ENCODE measurements at regions not wholly inside any gene's neighbourhood (a gene's known extent, or its start where the extent isn't known, plus 50 kb on each side); places are given as distances from the start of the nearest gene placed in this dataset.

DNA sequence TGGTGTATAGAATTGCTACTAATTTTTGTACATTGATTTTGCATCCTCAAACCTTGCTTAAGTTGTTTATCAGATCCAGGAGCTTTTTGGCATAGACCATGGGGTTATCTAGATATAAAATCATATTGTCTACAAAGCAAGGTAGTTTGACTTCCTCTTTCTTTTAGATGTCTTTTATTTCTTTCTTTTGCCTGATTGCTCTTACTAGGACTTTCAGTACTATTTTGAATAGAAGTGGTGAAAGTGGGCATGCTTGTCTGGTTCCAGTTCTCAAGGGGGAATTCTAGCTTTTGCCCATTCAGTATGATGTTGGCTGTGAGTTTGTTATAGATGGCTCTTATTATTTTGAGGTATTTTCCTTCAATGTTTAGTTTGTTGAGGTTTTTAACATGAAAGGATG is 187.9 kb upstream of the LCORL start:
- intact Hi-C loops (cut with DNase I) = no loop called here

DNA sequence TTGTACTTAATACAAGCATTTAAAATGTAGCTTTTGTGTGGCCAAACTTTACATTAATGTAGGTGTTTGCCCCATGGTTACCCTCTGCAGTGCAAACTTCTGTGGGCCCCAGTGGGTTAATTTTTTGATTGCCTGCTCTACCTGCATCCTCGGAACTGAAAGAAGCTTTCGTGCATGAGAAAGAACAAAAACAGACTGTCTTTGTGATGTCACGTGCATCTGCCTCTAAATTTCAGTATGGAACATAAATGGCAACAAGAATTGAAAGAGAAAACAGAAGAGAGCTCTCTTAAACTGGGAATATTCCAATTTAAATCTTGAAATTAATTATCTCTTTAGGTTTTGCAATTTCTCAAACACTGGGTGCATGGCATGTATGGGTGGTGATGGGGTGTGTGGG is 182.4 kb upstream of the LCORL start:
- no peaks in the 10 kb centered on the region for H3K36me3 ChIP-seq (replicated peaks in 1 of 2)
- H3K4me1 ChIP-seq (replicated peaks in 1 of 2) = no peaks in the 10 kb centered on the region
- intact Hi-C loops (cut with DNase I) = no loop called here
- no peak overlapping the region for H3K4me3 ChIP-seq
- 44 to 55% (median 49%) methylated on average over 3 of the region's 3 CpGs for WGBS, 4 donors
- TF ChIP-seq, protein P1, sequence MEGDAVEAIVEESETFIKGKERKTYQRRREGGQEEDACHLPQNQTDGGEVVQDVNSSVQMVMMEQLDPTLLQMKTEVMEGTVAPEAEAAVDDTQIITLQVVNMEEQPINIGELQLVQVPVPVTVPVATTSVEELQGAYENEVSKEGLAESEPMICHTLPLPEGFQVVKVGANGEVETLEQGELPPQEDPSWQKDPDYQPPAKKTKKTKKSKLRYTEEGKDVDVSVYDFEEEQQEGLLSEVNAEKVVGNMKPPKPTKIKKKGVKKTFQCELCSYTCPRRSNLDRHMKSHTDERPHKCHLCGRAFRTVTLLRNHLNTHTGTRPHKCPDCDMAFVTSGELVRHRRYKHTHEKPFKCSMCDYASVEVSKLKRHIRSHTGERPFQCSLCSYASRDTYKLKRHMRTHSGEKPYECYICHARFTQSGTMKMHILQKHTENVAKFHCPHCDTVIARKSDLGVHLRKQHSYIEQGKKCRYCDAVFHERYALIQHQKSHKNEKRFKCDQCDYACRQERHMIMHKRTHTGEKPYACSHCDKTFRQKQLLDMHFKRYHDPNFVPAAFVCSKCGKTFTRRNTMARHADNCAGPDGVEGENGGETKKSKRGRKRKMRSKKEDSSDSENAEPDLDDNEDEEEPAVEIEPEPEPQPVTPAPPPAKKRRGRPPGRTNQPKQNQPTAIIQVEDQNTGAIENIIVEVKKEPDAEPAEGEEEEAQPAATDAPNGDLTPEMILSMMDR (IDR thresholded peaks at IDR 0.05) = no peak
- no peak for TF ChIP-seq POLR2A (IDR thresholded peaks at IDR 0.05)
- DNase-seq = no peak
- H3K9me3 ChIP-seq (replicated peaks in 1 of 3) = no peaks in the 10 kb centered on the region
- no peaks in the 10 kb centered on the region for H3K27me3 ChIP-seq
- no peak overlapping the region for H3K27ac ChIP-seq

More for the DNA sequence above, 187.9 kb upstream of the LCORL start:
- Histone ChIP-seq H3K27me3 (no peaks in the 10 kb centered on the region), H3K9me3 (replicated peaks in 1 of 3) (no peaks in the 10 kb centered on the region), H3K27ac (no peak overlapping the region), H3K36me3 (replicated peaks in 1 of 2) (no peaks in the 10 kb centered on the region), H3K4me1 (replicated peaks in 1 of 2) (no peaks in the 10 kb centered on the region), H3K4me3 (no peak overlapping the region)
- DNase-seq = no peak
- TF ChIP-seq, protein P1 (IDR thresholded peaks at IDR 0.05) = no peak
- no peak for TF ChIP-seq POLR2A (IDR thresholded peaks at IDR 0.05)

DNA sequence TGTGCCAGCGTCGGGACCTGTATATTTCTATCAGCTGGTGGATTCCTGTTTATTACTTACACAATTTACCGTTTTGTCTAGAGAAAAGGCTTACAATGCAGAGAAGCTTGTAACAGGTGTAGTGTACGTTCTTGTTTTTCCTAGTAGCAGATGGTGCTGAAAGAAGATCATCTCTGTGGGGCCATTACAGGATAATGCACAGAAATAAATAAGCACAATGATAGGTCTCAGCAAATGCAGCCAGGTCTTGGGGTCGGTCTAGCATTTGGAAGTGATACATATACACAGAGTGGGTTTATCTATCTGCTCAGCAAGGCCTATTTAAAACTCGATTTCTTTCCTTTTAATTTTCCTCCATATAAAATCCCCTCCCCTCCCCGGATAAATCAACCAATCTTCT is 180.9 kb upstream of the LCORL start:
- H3K9me3 ChIP-seq (replicated peaks in 1 of 3) = no peaks in the 10 kb centered on the region
- no peaks in the 10 kb centered on the region for H3K27me3 ChIP-seq
- H3K4me3 ChIP-seq = no peak overlapping the region
- no peaks in the 10 kb centered on the region for H3K36me3 ChIP-seq (replicated peaks in 1 of 2)
- H3K27ac ChIP-seq = no peak overlapping the region
- intact Hi-C loops (cut with DNase I) = no loop called here
- DNase-seq = no peak
- 83 to 87% (median 84%) methylated on average over 7 of the region's 7 CpGs for WGBS, 4 donors
- no peaks in the 10 kb centered on the region for H3K4me1 ChIP-seq (replicated peaks in 1 of 2)
- no peak for TF ChIP-seq POLR2A (IDR thresholded peaks at IDR 0.05)
- TF ChIP-seq, protein P1 (IDR thresholded peaks at IDR 0.05) = no peak

DNA sequence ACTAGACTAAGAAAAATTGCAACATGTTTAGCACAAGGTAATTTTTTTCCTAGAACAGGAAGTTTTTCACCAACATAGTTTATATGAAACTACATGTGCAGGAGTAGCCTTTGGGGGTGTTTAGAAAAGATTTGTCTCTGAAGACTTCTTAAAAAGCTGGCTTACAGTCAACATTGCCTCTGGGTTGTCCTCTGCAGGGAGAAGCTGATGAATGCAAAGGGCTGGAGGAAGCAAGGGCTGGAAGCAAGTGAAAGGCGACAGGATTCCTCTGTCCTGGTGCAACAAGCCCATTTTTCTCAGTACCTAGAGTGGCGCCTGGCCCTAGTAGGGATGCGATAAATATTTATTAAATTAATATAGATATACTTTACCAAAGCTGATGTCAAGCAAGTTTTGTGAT is 180.3 kb upstream of the LCORL start:
- no peak for DNase-seq
- intact Hi-C loops (cut with DNase I) = no loop called here
- Histone ChIP-seq H3K9me3 (replicated peaks in 1 of 3) (no peaks in the 10 kb centered on the region), H3K27ac (no peak overlapping the region), H3K36me3 (replicated peaks in 1 of 2) (no peaks in the 10 kb centered on the region), H3K27me3 (no peaks in the 10 kb centered on the region), H3K4me1 (replicated peaks in 1 of 2) (no peaks in the 10 kb centered on the region), H3K4me3 (no peak overlapping the region)
- TF ChIP-seq, protein P1 (IDR thresholded peaks at IDR 0.05) = no peak
- TF ChIP-seq POLR2A (IDR thresholded peaks at IDR 0.05) = no peak
- WGBS, 4 donors = 87 to 91% (median 90%) methylated on average over 3 of the region's 3 CpGs

All from adrenal gland (tissue), 9 donors.